ENCODE measurements at regions not wholly inside any gene's neighbourhood (a gene's known extent, or its start where the extent isn't known, plus 50 kb on each side); places are given as distances from the start of the nearest gene placed in this dataset.

- no peaks in the 10 kb centered on the region for H4K20me1 ChIP-seq (ENCODE audit: control insufficient read depth, insufficient read depth, low read length, poor library complexity, severe bottlenecking)
- H3K4me3 ChIP-seq (ENCODE audit: control extremely low read depth in 1 of 5, extremely low read depth in 1 of 5, insufficient read depth in 1 of 5, low read depth in 2 of 5, low read length in 4 of 5): no peak overlapping the region
- DNase-seq (no peak), ATAC-seq (ENCODE audit: low read depth) (no peak)
- CTCF ChIA-PET: interaction anchor here (1.2 to 1.9 kb wide), 2 partner anchors 10 to 12 kb away, joined by 4 to 5 read pairs; no protein-coding TSS in a partner anchor
- no peak overlapping the region for H3K27ac ChIP-seq (ENCODE audit: low read length in 2 of 2)
- no peak overlapping the region for H2AFZ ChIP-seq (ENCODE audit: insufficient read depth, low read depth, low read length, poor library complexity, severe bottlenecking)
- H3K4me3 Mint-ChIP-seq: no peak overlapping the region
- POLR2A ChIA-PET: interaction anchor here (0.5 to 0.7 kb wide), 2 partner anchors 16 to 103 kb away, joined by 3 read pairs; no protein-coding TSS in a partner anchor
- H3K27ac Mint-ChIP-seq: no peak overlapping the region
- no peak overlapping the region for H3K9ac ChIP-seq (ENCODE audit: low read length)
- H3K27me3 ChIP-seq (replicated peaks in 1 of 4; ENCODE audit: control extremely low read depth in 1 of 4, control insufficient read depth in 3 of 4, insufficient read depth in 4 of 4, low read length in 3 of 4): no peaks in the 10 kb centered on the region
- 100% methylated on average over 4 of the region's 12 CpGs for WGBS (ENCODE audit: insufficient coverage)
- peaks cover 45% of the 10 kb centered on the region for H3K4me1 Mint-ChIP-seq
- no peaks in the 10 kb centered on the region for H3K27me3 Mint-ChIP-seq
- no peak for TF ChIP-seq EZH2 (IDR thresholded peaks at IDR 0.05; ENCODE audit: borderline replicate concordance, insufficient read depth, low read depth, low read length, poor library complexity, severe bottlenecking)
- TF ChIP-seq CTCF (IDR thresholded peaks at IDR 0.05): no peak
- H3K36me3 ChIP-seq (replicated peaks in 1 of 2; ENCODE audit: control extremely low read depth in 1 of 2, control insufficient read depth in 1 of 2, extremely low read depth in 1 of 2, insufficient read depth in 2 of 2, low read length in 1 of 2): no peaks in the 10 kb centered on the region
- H3K4me1 ChIP-seq (ENCODE audit: control insufficient read depth in 2 of 2, insufficient read depth in 2 of 2, low read length in 2 of 2): peaks cover 41 to 47% of the 10 kb centered on the region in 2 donors
- peaks cover 4% of the 10 kb centered on the region for H3K79me2 ChIP-seq (ENCODE audit: control insufficient read depth, insufficient read depth, low read length)
- H3K4me2 ChIP-seq (replicated peaks; ENCODE audit: low read depth, low read length, poor library complexity, severe bottlenecking): no peak overlapping the region
- intact Hi-C loops (cut with micrococcal nuclease): loop anchor here (1.0 kb wide), 1 partner anchor 16 kb away; no protein-coding TSS in a partner anchor
- peaks cover 1 to 13% (median 2%) of the 10 kb centered on the region in 3 donors for H3K9me3 ChIP-seq (ENCODE audit: control extremely low read depth in 1 of 3, control insufficient read depth in 2 of 3, insufficient read depth in 1 of 3, low read length in 2 of 3)
- H3K9me3 Mint-ChIP-seq (ENCODE audit: insufficient read depth): no peaks in the 10 kb centered on the region
These were observed 138.9 kb upstream of the CCND2 start for GRCh38 chr12:4134448-4135263.
